IPS-18a (cell line): ENCODE measurements at regions not wholly inside any gene's neighbourhood (a gene's known extent, or its start where the extent isn't known, plus 50 kb on each side); places are given as distances from the start of the nearest gene placed in this dataset.
"Not testable (repeated sequence)": the region's sequence is repeated elsewhere in the genome, so short reads cannot be mapped to it uniquely, and the experiment has no call there.

Experiments
- H3K27ac ChIP-seq: one replicate; pipeline ENCODE4 v1.5.1; 2013; ENCODE audit warnings: low read length
- H3K27me3 ChIP-seq: one replicate; pipeline ENCODE4 v1.6.1; 2013; ENCODE audit warnings: mild to moderate bottlenecking, low read length; ENCODE audit not compliant: control insufficient read depth, insufficient read depth
- H3K36me3 ChIP-seq: one replicate; pipeline ENCODE4 v1.6.1; 2013; ENCODE audit warnings: low read depth, low read length; ENCODE audit not compliant: control insufficient read depth
- H3K4me1 ChIP-seq: one replicate; pipeline ENCODE4 v1.6.1; 2013; ENCODE audit warnings: low read depth, low read length; ENCODE audit not compliant: control insufficient read depth
- H3K4me3 ChIP-seq: one replicate; pipeline ENCODE4 v1.5.1; 2013; ENCODE audit warnings: low read length
- H3K9ac ChIP-seq: one replicate; pipeline ENCODE4 v1.6.1; 2013; ENCODE audit warnings: mild to moderate bottlenecking, low read length, moderate library complexity
- H3K9me3 ChIP-seq: one replicate; pipeline ENCODE4 v1.6.1; 2013; ENCODE audit warnings: low read depth, low read length; ENCODE audit not compliant: control insufficient read depth

DNA sequence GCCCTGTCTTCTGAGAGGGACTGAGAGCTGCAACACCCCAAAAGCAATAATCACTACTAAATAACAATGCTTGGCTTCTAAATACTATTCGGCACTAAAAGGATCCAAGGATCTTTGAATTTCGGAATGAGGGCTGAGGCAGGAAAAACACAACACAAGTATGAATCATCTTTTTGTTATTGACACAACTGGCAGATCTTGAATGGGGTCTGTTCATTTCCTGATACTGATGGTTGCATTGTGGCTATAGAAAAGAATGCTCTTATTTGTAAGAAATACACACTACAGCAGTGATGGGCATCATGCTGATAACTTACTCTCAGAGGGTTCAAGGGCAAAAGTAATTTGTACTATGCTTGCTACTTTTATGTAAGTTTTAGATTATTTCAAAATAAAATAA lies 149.2 kb upstream of the PLD5 start:
- Histone ChIP-seq H3K27me3 (no peaks in the 10 kb centered on the region), H3K9ac (no peak overlapping the region), H3K4me1 (no peaks in the 10 kb centered on the region), H3K4me3 (no peak overlapping the region), H3K9me3 (no peaks in the 10 kb centered on the region), H3K27ac (no peak overlapping the region), H3K36me3 (no peaks in the 10 kb centered on the region)

- H3K4me1 ChIP-seq, H3K36me3 ChIP-seq, H3K9ac ChIP-seq, H3K27ac ChIP-seq, H3K9me3 ChIP-seq, H3K27me3 ChIP-seq, H3K4me3 ChIP-seq: not testable (repeated sequence)
These were observed 148.7 kb upstream of the PLD5 start for GRCh38 chr1:242673165-242673564.

GRCh38 chr1:242670019-242670418 lies 145.5 kb upstream of the PLD5 start:
- H3K36me3 ChIP-seq = no peaks in the 10 kb centered on the region
- H3K9me3 ChIP-seq = no peaks in the 10 kb centered on the region
- H3K27me3 ChIP-seq = no peaks in the 10 kb centered on the region
- H3K4me1 ChIP-seq = no peaks in the 10 kb centered on the region
- H3K9ac ChIP-seq = no peak overlapping the region
- H3K27ac ChIP-seq = no peak overlapping the region
- H3K4me3 ChIP-seq = no peak overlapping the region

DNA sequence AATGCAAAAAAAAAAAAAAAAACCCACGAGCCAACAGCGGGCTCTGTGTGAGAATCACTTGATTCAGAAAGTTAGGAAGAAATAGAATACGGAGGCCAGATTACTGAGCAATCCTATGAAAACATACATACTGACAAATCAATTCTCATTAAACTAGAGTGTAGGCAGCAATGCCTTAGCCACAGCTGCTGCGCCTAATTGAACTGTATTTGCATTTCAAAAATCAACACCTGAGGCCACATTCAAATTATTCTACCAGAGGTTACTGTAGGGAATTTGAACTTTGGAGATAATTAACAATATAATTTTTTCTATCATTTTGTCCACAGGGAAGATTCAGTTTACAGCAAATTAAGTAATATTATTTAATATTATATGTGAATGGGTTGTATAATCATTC lies 138.4 kb upstream of the PLD5 start:
- Histone ChIP-seq H3K9ac (no peak overlapping the region), H3K36me3 (no peaks in the 10 kb centered on the region), H3K27ac (no peak overlapping the region), H3K9me3 (no peaks in the 10 kb centered on the region), H3K27me3 (no peaks in the 10 kb centered on the region), H3K4me3 (no peak overlapping the region), H3K4me1 (no peaks in the 10 kb centered on the region)

DNA sequence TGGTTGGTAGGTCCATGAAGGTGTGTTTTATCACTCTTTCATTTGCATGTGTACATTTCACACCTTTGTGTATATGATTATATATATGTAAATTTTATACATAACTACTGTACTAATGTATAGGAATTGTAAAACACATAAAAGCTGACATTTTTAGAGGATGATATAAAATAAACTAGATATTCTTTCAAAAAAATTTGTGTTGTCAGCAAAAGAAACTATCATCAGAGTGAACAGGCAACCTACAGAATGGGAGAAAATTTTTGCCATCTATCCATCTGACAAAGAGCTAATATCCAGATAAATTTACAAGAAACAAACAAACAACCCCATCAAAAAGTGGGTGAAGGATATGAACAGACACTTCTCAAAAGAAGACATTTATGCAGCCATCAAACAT lies 129.3 kb upstream of the PLD5 start:
- H3K9ac ChIP-seq, H3K4me3 ChIP-seq: not testable (repeated sequence)

GRCh38 chr1:242651817-242652216 lies 127.3 kb upstream of the PLD5 start:
- Histone ChIP-seq H3K27me3 (no peaks in the 10 kb centered on the region), H3K27ac (no peak overlapping the region), H3K4me3 (no peak overlapping the region), H3K9me3 (no peaks in the 10 kb centered on the region), H3K4me1 (no peaks in the 10 kb centered on the region), H3K36me3 (no peaks in the 10 kb centered on the region), H3K9ac (no peak overlapping the region)

More for the DNA sequence above, 129.3 kb upstream of the PLD5 start:
- H3K27me3 ChIP-seq, H3K9me3 ChIP-seq, H3K27ac ChIP-seq, H3K36me3 ChIP-seq, H3K4me1 ChIP-seq: not testable (repeated sequence)

DNA sequence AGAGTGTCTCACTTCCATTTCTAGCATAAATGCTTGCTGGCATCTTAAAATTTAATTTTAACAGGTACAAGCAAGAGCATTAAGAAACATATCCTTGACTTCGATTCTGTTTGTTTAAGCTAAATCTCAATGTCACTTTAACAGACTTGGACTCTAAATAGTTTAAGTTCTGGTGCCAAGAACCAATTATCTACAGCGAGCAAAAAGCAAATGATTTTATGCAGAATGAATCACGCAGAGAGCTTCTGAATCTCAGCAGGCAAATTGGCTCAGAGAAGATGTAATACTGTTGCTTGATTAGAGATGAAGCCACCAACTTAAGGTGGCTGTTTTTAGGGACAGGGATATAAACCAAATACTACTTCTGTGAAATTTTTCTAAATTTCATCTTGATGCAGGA lies 117.0 kb upstream of the PLD5 start:
- Histone ChIP-seq H3K4me1 (no peaks in the 10 kb centered on the region), H3K9me3 (no peaks in the 10 kb centered on the region), H3K4me3 (no peak overlapping the region), H3K27me3 (no peaks in the 10 kb centered on the region), H3K9ac (no peak overlapping the region), H3K27ac (no peak overlapping the region), H3K36me3 (no peaks in the 10 kb centered on the region)

GRCh38 chr1:242639104-242639503 lies 114.6 kb upstream of the PLD5 start:
- Histone ChIP-seq H3K4me3 (no peak overlapping the region), H3K4me1 (peaks cover 4% of the 10 kb centered on the region), H3K9me3 (no peaks in the 10 kb centered on the region), H3K27ac (no peak overlapping the region), H3K9ac (no peak overlapping the region), H3K27me3 (no peaks in the 10 kb centered on the region), H3K36me3 (no peaks in the 10 kb centered on the region)

DNA sequence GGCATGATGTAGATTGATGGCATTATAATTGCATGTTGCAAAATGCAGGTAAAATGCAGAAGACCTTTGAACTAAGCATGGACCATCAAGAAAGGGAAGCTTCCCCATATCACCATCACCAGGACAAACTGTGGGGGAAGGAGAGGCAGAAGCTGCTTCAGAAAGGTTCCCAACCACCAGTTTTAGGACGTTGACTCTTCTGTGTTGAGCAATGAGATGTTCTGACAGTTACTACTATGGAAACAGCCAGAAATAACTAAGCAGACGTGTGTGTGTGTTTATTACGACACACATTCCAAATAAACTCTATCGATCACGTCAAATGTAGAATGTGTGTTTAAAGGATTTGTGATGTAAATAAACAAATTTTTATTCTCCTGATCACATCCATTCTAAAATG lies 110.2 kb upstream of the PLD5 start:
- Histone ChIP-seq H3K27me3 (no peaks in the 10 kb centered on the region), H3K36me3 (no peaks in the 10 kb centered on the region)

GRCh38 chr1:242629396-242629795 lies 104.9 kb upstream of the PLD5 start:
- no peak overlapping the region for H3K27ac ChIP-seq
- H3K4me1 ChIP-seq = no peaks in the 10 kb centered on the region
- H3K9me3 ChIP-seq = no peaks in the 10 kb centered on the region
- no peaks in the 10 kb centered on the region for H3K36me3 ChIP-seq
- H3K9ac ChIP-seq = no peak overlapping the region
- H3K4me3 ChIP-seq = no peak overlapping the region
- H3K27me3 ChIP-seq = no peaks in the 10 kb centered on the region

More for the DNA sequence above, 110.2 kb upstream of the PLD5 start:
- no peaks in the 10 kb centered on the region for H3K9me3 ChIP-seq
- H3K4me1 ChIP-seq = peaks cover 4% of the 10 kb centered on the region
- no peak overlapping the region for H3K4me3 ChIP-seq
- H3K27ac ChIP-seq = no peak overlapping the region
- H3K9ac ChIP-seq = no peak overlapping the region

GRCh38 chr1:242623756-242624155 lies 99.3 kb upstream of the PLD5 start:
- H3K9me3 ChIP-seq = no peaks in the 10 kb centered on the region
- H3K4me3 ChIP-seq = no peak overlapping the region
- no peaks in the 10 kb centered on the region for H3K27me3 ChIP-seq
- no peak overlapping the region for H3K9ac ChIP-seq
- no peak overlapping the region for H3K27ac ChIP-seq
- H3K4me1 ChIP-seq = no peaks in the 10 kb centered on the region
- no peaks in the 10 kb centered on the region for H3K36me3 ChIP-seq

- no peaks in the 10 kb centered on the region for H3K9me3 ChIP-seq
- no peaks in the 10 kb centered on the region for H3K4me1 ChIP-seq
- H3K9ac ChIP-seq = no peak overlapping the region
- no peak overlapping the region for H3K27ac ChIP-seq
- no peaks in the 10 kb centered on the region for H3K27me3 ChIP-seq
- no peak overlapping the region for H3K4me3 ChIP-seq
- H3K36me3 ChIP-seq = no peaks in the 10 kb centered on the region
These were observed 98.6 kb upstream of the PLD5 start for GRCh38 chr1:242623119-242623518.
